ENCODE measurements at regions not wholly inside any gene's neighbourhood (a gene's known extent, or its start where the extent isn't known, plus 50 kb on each side); places are given as distances from the start of the nearest gene placed in this dataset.

GRCh38 chr9:88251903-88252302 is 113.6 kb upstream of the SPATA31C2 start:
- H3K9me3 ChIP-seq, result peaks cover 5% of the 10 kb centered on the region
- no peak for DNase-seq (ENCODE audit: low spot score in 2 of 2)
- no peaks in the 10 kb centered on the region for H3K36me3 ChIP-seq
- peaks cover 4% of the 10 kb centered on the region for H3K4me1 ChIP-seq
- H3K27me3 ChIP-seq, result no peaks in the 10 kb centered on the region
- TF ChIP-seq, protein P1, sequence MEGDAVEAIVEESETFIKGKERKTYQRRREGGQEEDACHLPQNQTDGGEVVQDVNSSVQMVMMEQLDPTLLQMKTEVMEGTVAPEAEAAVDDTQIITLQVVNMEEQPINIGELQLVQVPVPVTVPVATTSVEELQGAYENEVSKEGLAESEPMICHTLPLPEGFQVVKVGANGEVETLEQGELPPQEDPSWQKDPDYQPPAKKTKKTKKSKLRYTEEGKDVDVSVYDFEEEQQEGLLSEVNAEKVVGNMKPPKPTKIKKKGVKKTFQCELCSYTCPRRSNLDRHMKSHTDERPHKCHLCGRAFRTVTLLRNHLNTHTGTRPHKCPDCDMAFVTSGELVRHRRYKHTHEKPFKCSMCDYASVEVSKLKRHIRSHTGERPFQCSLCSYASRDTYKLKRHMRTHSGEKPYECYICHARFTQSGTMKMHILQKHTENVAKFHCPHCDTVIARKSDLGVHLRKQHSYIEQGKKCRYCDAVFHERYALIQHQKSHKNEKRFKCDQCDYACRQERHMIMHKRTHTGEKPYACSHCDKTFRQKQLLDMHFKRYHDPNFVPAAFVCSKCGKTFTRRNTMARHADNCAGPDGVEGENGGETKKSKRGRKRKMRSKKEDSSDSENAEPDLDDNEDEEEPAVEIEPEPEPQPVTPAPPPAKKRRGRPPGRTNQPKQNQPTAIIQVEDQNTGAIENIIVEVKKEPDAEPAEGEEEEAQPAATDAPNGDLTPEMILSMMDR (IDR thresholded peaks at IDR 0.05), result no peak
- TF ChIP-seq EP300 (IDR thresholded peaks at IDR 0.05) (no peak), POLR2A (IDR thresholded peaks at IDR 0.05) (no peak), POLR2AphosphoS5 (IDR thresholded peaks at IDR 0.05) (no peak)
- no peak overlapping the region for H3K4me3 ChIP-seq
- 100% methylated on average over 1 of the region's 1 CpG for WGBS
- no peak overlapping the region for H3K27ac ChIP-seq

DNA sequence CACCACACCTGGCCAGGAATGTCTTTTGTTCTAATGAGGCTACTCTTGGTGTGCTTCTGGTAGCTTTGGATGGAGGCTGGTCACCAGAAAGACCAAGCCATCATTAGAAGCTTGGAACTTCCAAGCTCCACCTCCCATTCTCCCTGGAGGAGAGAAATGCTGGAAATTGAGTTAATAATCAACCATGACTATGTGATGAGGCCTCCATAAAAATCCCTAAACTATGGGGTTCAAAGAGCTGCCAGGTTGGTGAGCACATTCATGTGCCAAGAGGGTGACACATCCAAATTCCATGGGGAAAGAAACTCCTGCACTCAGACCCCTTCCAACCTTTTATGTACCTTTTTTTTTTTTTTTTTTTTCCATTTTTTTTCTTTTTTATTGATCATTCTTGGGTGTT is 105.5 kb upstream of the SPATA31C2 start:
- Histone ChIP-seq H3K27me3 (no peaks in the 10 kb centered on the region), H3K27ac (no peak overlapping the region), H3K9me3 (no peaks in the 10 kb centered on the region)

DNA sequence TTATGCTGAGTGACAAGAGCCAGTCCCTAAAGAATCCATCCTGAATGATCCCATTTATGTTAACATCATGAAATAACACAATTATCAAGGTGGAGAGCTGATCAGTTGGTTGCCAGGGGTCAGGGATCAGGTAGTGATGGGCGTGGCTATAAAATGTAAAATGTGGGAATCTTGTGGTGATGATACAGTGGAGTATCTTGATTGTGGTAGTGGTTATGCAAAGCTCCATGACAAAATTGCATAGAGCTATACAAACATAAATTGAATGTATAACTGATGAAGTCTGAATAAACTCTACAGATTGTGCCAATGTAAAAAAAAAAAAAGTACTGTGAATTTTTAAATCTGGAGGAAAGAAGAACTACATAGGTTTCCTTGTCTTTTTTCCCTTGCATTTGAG is 104.6 kb upstream of the SPATA31C2 start:
- Histone ChIP-seq H3K36me3 (no peaks in the 10 kb centered on the region), H3K9me3 (no peaks in the 10 kb centered on the region), H3K27me3 (no peaks in the 10 kb centered on the region), H3K27ac (no peak overlapping the region), H3K4me1 (peaks cover 2% of the 10 kb centered on the region), H3K4me3 (no peak overlapping the region)
- no peak for DNase-seq (ENCODE audit: low spot score in 2 of 2)
- 92% methylated on average over 1 of the region's 1 CpG for WGBS
- no peak for TF ChIP-seq POLR2AphosphoS5 (IDR thresholded peaks at IDR 0.05)
- TF ChIP-seq, protein P1 (IDR thresholded peaks at IDR 0.05), result no peak
- TF ChIP-seq POLR2A (IDR thresholded peaks at IDR 0.05), result no peak
- no peak for TF ChIP-seq EP300 (IDR thresholded peaks at IDR 0.05)

More for the DNA sequence above, 105.5 kb upstream of the SPATA31C2 start:
- H3K4me3 ChIP-seq, result no peak overlapping the region
- TF ChIP-seq POLR2AphosphoS5 (IDR thresholded peaks at IDR 0.05) (no peak), POLR2A (IDR thresholded peaks at IDR 0.05) (no peak), EP300 (IDR thresholded peaks at IDR 0.05) (no peak)
- TF ChIP-seq, protein P1 (IDR thresholded peaks at IDR 0.05), result no peak
- no peaks in the 10 kb centered on the region for H3K4me1 ChIP-seq
- DNase-seq (ENCODE audit: low spot score in 2 of 2), result no peak
- H3K36me3 ChIP-seq, result no peaks in the 10 kb centered on the region

- Histone ChIP-seq H3K27me3 (no peaks in the 10 kb centered on the region), H3K27ac (no peak overlapping the region), H3K4me3 (no peak overlapping the region), H3K4me1 (peaks cover 9% of the 10 kb centered on the region), H3K9me3 (no peaks in the 10 kb centered on the region), H3K36me3 (no peaks in the 10 kb centered on the region)
- WGBS, result 78% methylated on average over 11 of the region's 11 CpGs
- no peak for DNase-seq (ENCODE audit: low spot score in 2 of 2)
- TF ChIP-seq EP300 (IDR thresholded peaks at IDR 0.05) (no peak), POLR2A (IDR thresholded peaks at IDR 0.05) (no peak), POLR2AphosphoS5 (IDR thresholded peaks at IDR 0.05) (no peak)
- TF ChIP-seq, protein P1 (IDR thresholded peaks at IDR 0.05), result no peak
Observed at GRCh38 chr9:88237991-88238571, 99.8 kb upstream of the SPATA31C2 start.

- no peak overlapping the region for H3K27ac ChIP-seq
Observed at GRCh38 chr9:88237479-88237961, 99.2 kb upstream of the SPATA31C2 start.

More at GRCh38 chr9:88237479-88237961, 99.2 kb upstream of the SPATA31C2 start:
- no peaks in the 10 kb centered on the region for H3K36me3 ChIP-seq
- peaks cover 9% of the 10 kb centered on the region for H3K4me1 ChIP-seq
- no peak overlapping the region for H3K4me3 ChIP-seq
- no peaks in the 10 kb centered on the region for H3K9me3 ChIP-seq
- H3K27me3 ChIP-seq, result no peaks in the 10 kb centered on the region
- DNase-seq (ENCODE audit: low spot score in 2 of 2), result no peak
- WGBS, result 34% methylated on average over 7 of the region's 7 CpGs
- TF ChIP-seq EP300 (IDR thresholded peaks at IDR 0.05), result no peak
- TF ChIP-seq POLR2A (IDR thresholded peaks at IDR 0.05), result no peak
- no peak for TF ChIP-seq POLR2AphosphoS5 (IDR thresholded peaks at IDR 0.05)
- TF ChIP-seq, protein P1 (IDR thresholded peaks at IDR 0.05), result no peak

All from suprapubic skin (tissue), 4 donors.